IMR-90 (cell line): ENCODE measurements at regions not wholly inside any gene's neighbourhood (a gene's known extent, or its start where the extent isn't known, plus 50 kb on each side); places are given as distances from the start of the nearest gene placed in this dataset.

Source experiments
- BHLHE40 ChIP-seq: fragments of 150-350 bp; IDR thresholded peaks from 2 replicates; pipeline ENCODE4 v1.6.1; 2016; ENCODE audit warnings: mild to moderate bottlenecking, low read depth, low read length
- CEBPB ChIP-seq: IDR thresholded peaks from 2 replicates; pipeline ENCODE4 v1.6.1; 2012; ENCODE audit warnings: low read depth, low read length, improper control_type of control experiment
- CHD1 ChIP-seq: IDR thresholded peaks from 2 replicates; pipeline ENCODE4 v1.6.1; 2012; ENCODE audit warnings: low read depth, low read length, improper control_type of control experiment
- CTCF ChIP-seq: conservative IDR thresholded peaks from 2 replicates; pipeline ENCODE4 v1.5.1; 2012; ENCODE audit warnings: mild to moderate bottlenecking, low read depth, low read length, improper control_type of control experiment
- FOS ChIP-seq: fragments of 150-350 bp; IDR thresholded peaks from 2 replicates; pipeline ENCODE4 v1.6.1; 2016; ENCODE audit warnings: low read depth, low read length
- MAFK ChIP-seq: IDR thresholded peaks from 2 replicates; pipeline ENCODE4 v1.6.1; 2012; ENCODE audit warnings: low read depth, low read length, improper control_type of control experiment
- MAZ ChIP-seq: IDR thresholded peaks from 2 replicates; pipeline ENCODE4 v1.6.1; 2012; ENCODE audit warnings: low read depth, mild to moderate bottlenecking, low read length, improper control_type of control experiment, moderate library complexity, borderline replicate concordance
- MXI1 ChIP-seq: IDR thresholded peaks from 2 replicates; pipeline ENCODE4 v1.6.1; 2012; ENCODE audit warnings: low read depth, mild to moderate bottlenecking, low read length, moderate library complexity, borderline replicate concordance
- POLR2A ChIP-seq: IDR thresholded peaks from 2 replicates; pipeline ENCODE4 v1.6.1; 2012; ENCODE audit warnings: mild to moderate bottlenecking, low read depth, low read length
- RAD21 ChIP-seq: IDR thresholded peaks from 2 replicates; pipeline ENCODE4 v1.6.1; 2012; ENCODE audit warnings: low read length, improper control_type of control experiment
- RFX5 ChIP-seq: IDR thresholded peaks from 2 replicates; pipeline ENCODE4 v1.8.0; 2012; ENCODE audit warnings: low read depth, mild to moderate bottlenecking, low read length, moderate library complexity
- SMC3 ChIP-seq: fragments of 150-350 bp; IDR thresholded peaks from 2 replicates; pipeline ENCODE4 v1.6.1; 2016; ENCODE audit warnings: low read depth, mild to moderate bottlenecking, antibody characterized with exemption, low read length, moderate library complexity
- USF2 ChIP-seq: fragments of 150-350 bp; IDR thresholded peaks from 2 replicates; pipeline ENCODE4 v1.6.1; 2017; ENCODE audit warnings: mild to moderate bottlenecking, antibody characterized with exemption, low read length, low read depth

- TF ChIP-seq MXI1 = no peak
- no peak for TF ChIP-seq CTCF
- 0 out of 2 replicates have a peak, but pooled peaks have one; percentile 26 for TF ChIP-seq CEBPB
- TF ChIP-seq POLR2A = no peak
- no peak for TF ChIP-seq SMC3
- TF ChIP-seq RFX5 = no peak
- TF ChIP-seq USF2 = no peak
- no peak for TF ChIP-seq MAFK
- TF ChIP-seq RAD21 = no peak
- no peak for TF ChIP-seq BHLHE40
- no peak for TF ChIP-seq FOS
- no peak for TF ChIP-seq MAZ
- no peak for TF ChIP-seq CHD1
Measured at GRCh38 chr11:33545931-33546330, 154.7 kb downstream of the C11orf91 start.
